ENCODE measurements at regions not wholly inside any gene's neighbourhood (a gene's known extent, or its start where the extent isn't known, plus 50 kb on each side); places are given as distances from the start of the nearest gene placed in this dataset.

GRCh38 chr14:101229666-101230065 is 326.1 kb upstream of the RTL1 start:
- H3K4ac ChIP-seq (ENCODE audit: low read depth in 1 of 2, low read length in 2 of 2): no peak overlapping the region

GRCh38 chr14:101230161-101230850 is 326.8 kb upstream of the RTL1 start:
- H2BK15ac ChIP-seq (ENCODE audit: low read depth, poor library complexity, severe bottlenecking): no peak overlapping the region
- no peak overlapping the region for H3K4ac ChIP-seq (ENCODE audit: low read depth in 1 of 2, low read length in 2 of 2)
- H3K23ac ChIP-seq (ENCODE audit: low read length in 2 of 2): no peak overlapping the region
- H3K9ac ChIP-seq (ENCODE audit: low read length): no peak overlapping the region
- no peak overlapping the region for H3K18ac ChIP-seq (ENCODE audit: low read depth in 1 of 2, low read length in 2 of 2)
- peaks cover 0 to 21% of the 10 kb centered on the region in 2 experiments for H3K27me3 ChIP-seq (ENCODE audit: control insufficient read depth in 1 of 2, insufficient read depth in 1 of 2, low read length in 2 of 2)
- no peak overlapping the region for H2BK12ac ChIP-seq (ENCODE audit: low read length in 2 of 2)
- no peak overlapping the region for H3K4me3 ChIP-seq (ENCODE audit: insufficient read depth in 1 of 2, low read depth in 1 of 2, low read length in 2 of 2)
- no peaks in the 10 kb centered on the region for H3K36me3 ChIP-seq (ENCODE audit: control insufficient read depth in 1 of 2, insufficient read depth in 2 of 2, low read depth in 1 of 2, low read length in 2 of 2)
- no peak for DNase-seq
- no peak overlapping the region for H3K27ac ChIP-seq (ENCODE audit: low read length, poor library complexity, severe bottlenecking)
- no peak overlapping the region for H4K91ac ChIP-seq (ENCODE audit: low read length)
- H3K14ac ChIP-seq (ENCODE audit: low read length in 2 of 2): no peak overlapping the region
- no peak overlapping the region for H2BK5ac ChIP-seq (ENCODE audit: low read depth, low read length, poor library complexity, severe bottlenecking)
- no peak overlapping the region for H3K4me2 ChIP-seq (ENCODE audit: low read length, poor library complexity, severe bottlenecking)
- H2AFZ ChIP-seq (ENCODE audit: low read depth, low read length): no peak overlapping the region
- no peaks in the 10 kb centered on the region for H3K9me3 ChIP-seq (ENCODE audit: control insufficient read depth, low read length)
- peaks cover 21% of the 10 kb centered on the region for H3K4me1 ChIP-seq (ENCODE audit: control insufficient read depth, insufficient read depth, low read depth, low read length)
- H3K79me1 ChIP-seq (replicated peaks; ENCODE audit: low read length, poor library complexity, severe bottlenecking): no peaks in the 10 kb centered on the region
- 91% methylated on average over 11 of the region's 15 CpGs for WGBS
- H2BK120ac ChIP-seq (ENCODE audit: low read depth, low read length): no peak overlapping the region
- no peak overlapping the region for H2AK5ac ChIP-seq (ENCODE audit: low read length, severe bottlenecking)
- no peak overlapping the region for H4K8ac ChIP-seq (ENCODE audit: low read length)

More at GRCh38 chr14:101229666-101230065, 326.1 kb upstream of the RTL1 start:
- H3K27me3 ChIP-seq (ENCODE audit: control insufficient read depth in 1 of 2, insufficient read depth in 1 of 2, low read length in 2 of 2): peaks cover 0 to 22% of the 10 kb centered on the region in 2 experiments
- H3K14ac ChIP-seq (ENCODE audit: low read length in 2 of 2): no peak overlapping the region
- no peak overlapping the region for H3K9ac ChIP-seq (ENCODE audit: low read length)
- H2AFZ ChIP-seq (ENCODE audit: low read depth, low read length): no peak overlapping the region
- DNase-seq: no peak
- 95% methylated on average over 3 of the region's 27 CpGs for WGBS
- H2AK5ac ChIP-seq (ENCODE audit: low read length, severe bottlenecking): no peak overlapping the region
- H3K18ac ChIP-seq (ENCODE audit: low read depth in 1 of 2, low read length in 2 of 2): no peak overlapping the region
- H2BK5ac ChIP-seq (ENCODE audit: low read depth, low read length, poor library complexity, severe bottlenecking): no peak overlapping the region
- no peak overlapping the region for H2BK12ac ChIP-seq (ENCODE audit: low read length in 2 of 2)
- H3K23ac ChIP-seq (ENCODE audit: low read length in 2 of 2): no peak overlapping the region
- no peak overlapping the region for H2BK120ac ChIP-seq (ENCODE audit: low read depth, low read length)
- H4K8ac ChIP-seq (ENCODE audit: low read length): no peak overlapping the region
- H3K27ac ChIP-seq (ENCODE audit: low read length, poor library complexity, severe bottlenecking): no peak overlapping the region
- H3K9me3 ChIP-seq (ENCODE audit: control insufficient read depth, low read length): no peaks in the 10 kb centered on the region
- no peak overlapping the region for H2BK15ac ChIP-seq (ENCODE audit: low read depth, poor library complexity, severe bottlenecking)
- H4K91ac ChIP-seq (ENCODE audit: low read length): no peak overlapping the region
- no peaks in the 10 kb centered on the region for H3K79me1 ChIP-seq (replicated peaks; ENCODE audit: low read length, poor library complexity, severe bottlenecking)
- H3K4me1 ChIP-seq (ENCODE audit: control insufficient read depth, insufficient read depth, low read depth, low read length): peaks cover 18% of the 10 kb centered on the region
- H3K36me3 ChIP-seq (ENCODE audit: control insufficient read depth in 1 of 2, insufficient read depth in 2 of 2, low read depth in 1 of 2, low read length in 2 of 2): no peaks in the 10 kb centered on the region
- H3K4me2 ChIP-seq (ENCODE audit: low read length, poor library complexity, severe bottlenecking): no peak overlapping the region
- H3K4me3 ChIP-seq (ENCODE audit: insufficient read depth in 1 of 2, low read depth in 1 of 2, low read length in 2 of 2): peak overlapping the region in 1 of 2 experiments; percentile 55

GRCh38 chr14:101230851-101231550 is 327.5 kb upstream of the RTL1 start:
- Histone ChIP-seq H2BK120ac (ENCODE audit: low read depth, low read length) (no peak overlapping the region), H3K9ac (ENCODE audit: low read length) (no peak overlapping the region)

DNA sequence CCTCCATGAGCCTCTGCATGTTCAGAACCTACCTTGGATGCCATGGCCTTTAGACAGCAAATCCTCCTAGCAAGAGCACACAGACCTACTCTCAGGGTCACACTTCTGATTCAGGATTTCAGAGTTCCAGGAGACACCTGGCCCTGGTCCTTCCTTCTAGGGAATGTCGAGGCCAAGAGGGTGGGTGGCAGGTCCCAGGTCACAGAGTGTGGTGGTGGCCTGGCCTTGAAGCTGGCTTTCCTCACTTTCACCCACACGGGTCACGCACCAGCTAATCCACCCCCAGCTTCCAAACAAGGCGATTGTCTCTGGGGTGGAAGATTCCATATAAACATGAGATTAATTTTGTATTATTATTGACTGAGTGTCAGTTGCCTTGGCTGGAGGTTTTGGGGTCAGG is 328.3 kb upstream of the RTL1 start:
- H3K9me3 ChIP-seq (ENCODE audit: control insufficient read depth, low read length): no peaks in the 10 kb centered on the region
- WGBS: 67% methylated on average over 1 of the region's 4 CpGs
- DNase-seq: no peak
- no peaks in the 10 kb centered on the region for H3K79me1 ChIP-seq (replicated peaks; ENCODE audit: low read length, poor library complexity, severe bottlenecking)
- H3K4me2 ChIP-seq (ENCODE audit: low read length, poor library complexity, severe bottlenecking): no peak overlapping the region
- H3K4me1 ChIP-seq (ENCODE audit: control insufficient read depth, insufficient read depth, low read depth, low read length): peaks cover 13% of the 10 kb centered on the region
- H2BK12ac ChIP-seq (ENCODE audit: low read length in 2 of 2): no peak overlapping the region
- no peak overlapping the region for H3K23ac ChIP-seq (ENCODE audit: low read length in 2 of 2)
- H2BK120ac ChIP-seq (ENCODE audit: low read depth, low read length): no peak overlapping the region
- H3K27ac ChIP-seq (ENCODE audit: low read length, poor library complexity, severe bottlenecking): no peak overlapping the region
- peaks cover 0 to 29% of the 10 kb centered on the region in 2 experiments for H3K27me3 ChIP-seq (ENCODE audit: control insufficient read depth in 1 of 2, insufficient read depth in 1 of 2, low read length in 2 of 2)
- H4K91ac ChIP-seq (ENCODE audit: low read length): no peak overlapping the region
- H2AK5ac ChIP-seq (ENCODE audit: low read length, severe bottlenecking): no peak overlapping the region
- H2BK5ac ChIP-seq (ENCODE audit: low read depth, low read length, poor library complexity, severe bottlenecking): no peak overlapping the region
- no peak overlapping the region for H2AFZ ChIP-seq (ENCODE audit: low read depth, low read length)
- no peak overlapping the region for H4K8ac ChIP-seq (ENCODE audit: low read length)
- no peak overlapping the region for H3K9ac ChIP-seq (ENCODE audit: low read length)
- H3K4me3 ChIP-seq (ENCODE audit: insufficient read depth in 1 of 2, low read depth in 1 of 2, low read length in 2 of 2): no peak overlapping the region
- H3K14ac ChIP-seq (ENCODE audit: low read length in 2 of 2): no peak overlapping the region
- H3K4ac ChIP-seq (ENCODE audit: low read depth in 1 of 2, low read length in 2 of 2): no peak overlapping the region
- H3K36me3 ChIP-seq (ENCODE audit: control insufficient read depth in 1 of 2, insufficient read depth in 2 of 2, low read depth in 1 of 2, low read length in 2 of 2): no peaks in the 10 kb centered on the region
- H2BK15ac ChIP-seq (ENCODE audit: low read depth, poor library complexity, severe bottlenecking): no peak overlapping the region
- no peak overlapping the region for H3K18ac ChIP-seq (ENCODE audit: low read depth in 1 of 2, low read length in 2 of 2)

More at GRCh38 chr14:101230851-101231550, 327.5 kb upstream of the RTL1 start:
- H3K23ac ChIP-seq (ENCODE audit: low read length in 2 of 2): no peak overlapping the region
- DNase-seq: no peak
- no peak overlapping the region for H4K91ac ChIP-seq (ENCODE audit: low read length)
- H3K36me3 ChIP-seq (ENCODE audit: control insufficient read depth in 1 of 2, insufficient read depth in 2 of 2, low read depth in 1 of 2, low read length in 2 of 2): no peaks in the 10 kb centered on the region
- no peak overlapping the region for H2AFZ ChIP-seq (ENCODE audit: low read depth, low read length)
- H3K14ac ChIP-seq (ENCODE audit: low read length in 2 of 2): no peak overlapping the region
- H3K27ac ChIP-seq (ENCODE audit: low read length, poor library complexity, severe bottlenecking): no peak overlapping the region
- H3K4me1 ChIP-seq (ENCODE audit: control insufficient read depth, insufficient read depth, low read depth, low read length): peaks cover 17% of the 10 kb centered on the region
- H3K79me1 ChIP-seq (replicated peaks; ENCODE audit: low read length, poor library complexity, severe bottlenecking): no peaks in the 10 kb centered on the region
- peaks cover 0 to 25% of the 10 kb centered on the region in 2 experiments for H3K27me3 ChIP-seq (ENCODE audit: control insufficient read depth in 1 of 2, insufficient read depth in 1 of 2, low read length in 2 of 2)
- no peak overlapping the region for H3K4me3 ChIP-seq (ENCODE audit: insufficient read depth in 1 of 2, low read depth in 1 of 2, low read length in 2 of 2)
- H3K18ac ChIP-seq (ENCODE audit: low read depth in 1 of 2, low read length in 2 of 2): no peak overlapping the region
- H4K8ac ChIP-seq (ENCODE audit: low read length): no peak overlapping the region
- H2BK12ac ChIP-seq (ENCODE audit: low read length in 2 of 2): no peak overlapping the region
- 76% methylated on average over 5 of the region's 5 CpGs for WGBS
- H3K4ac ChIP-seq (ENCODE audit: low read depth in 1 of 2, low read length in 2 of 2): no peak overlapping the region
- H2BK15ac ChIP-seq (ENCODE audit: low read depth, poor library complexity, severe bottlenecking): no peak overlapping the region
- H2AK5ac ChIP-seq (ENCODE audit: low read length, severe bottlenecking): no peak overlapping the region
- no peak overlapping the region for H3K4me2 ChIP-seq (ENCODE audit: low read length, poor library complexity, severe bottlenecking)
- H3K9me3 ChIP-seq (ENCODE audit: control insufficient read depth, low read length): no peaks in the 10 kb centered on the region
- no peak overlapping the region for H2BK5ac ChIP-seq (ENCODE audit: low read depth, low read length, poor library complexity, severe bottlenecking)
